GM12874 (cell line): ENCODE measurements at regions not wholly inside any gene's neighbourhood (a gene's known extent, or its start where the extent isn't known, plus 50 kb on each side); places are given as distances from the start of the nearest gene placed in this dataset.

Source experiments
- TF ChIP-seq, protein P1 (sequence below): IDR thresholded peaks from 2 replicates; pipeline ENCODE4 v1.5.1; 2011; ENCODE audit warnings: low read depth, mild to moderate bottlenecking, control low read depth, low read length, moderate library complexity; ENCODE audit not compliant: insufficient read depth

DNA sequence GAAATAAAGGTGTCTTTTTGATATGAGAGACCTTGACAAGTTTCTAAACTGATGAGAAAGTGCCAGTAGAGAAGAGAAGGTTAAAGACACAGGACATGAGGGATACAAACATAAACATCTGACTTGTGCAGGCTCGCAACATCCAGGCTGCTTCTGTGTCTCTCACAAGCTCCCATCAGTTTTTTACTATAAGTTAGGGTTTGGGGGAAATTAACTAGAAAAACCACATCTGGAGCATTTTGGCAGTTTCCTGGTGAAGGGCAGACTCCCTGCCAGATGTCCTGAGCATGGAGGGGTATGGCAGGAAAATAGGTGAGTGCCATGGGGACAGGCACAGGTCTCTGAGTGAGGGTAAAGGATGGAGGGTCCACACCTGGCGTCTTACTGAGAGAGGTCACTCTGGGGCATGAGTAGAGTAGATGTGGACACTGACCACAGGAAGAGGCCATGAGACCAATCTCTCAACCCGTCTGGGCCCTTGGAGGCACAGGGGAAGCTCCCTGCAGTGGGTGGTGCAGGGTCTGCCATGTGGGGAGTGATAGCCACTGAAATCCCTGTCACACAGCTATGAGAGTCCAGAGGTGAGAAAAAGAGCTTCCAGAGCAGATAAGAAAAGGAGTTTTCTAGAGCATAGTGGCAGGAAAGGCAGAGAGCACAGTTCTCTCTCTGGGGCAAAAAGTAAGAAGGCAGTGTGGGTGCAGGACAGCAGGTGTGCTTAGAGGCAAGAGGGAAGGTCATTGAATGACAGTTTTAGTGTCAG is 193.3 kb upstream of the SYNDIG1 start:
- TF ChIP-seq, protein P1, sequence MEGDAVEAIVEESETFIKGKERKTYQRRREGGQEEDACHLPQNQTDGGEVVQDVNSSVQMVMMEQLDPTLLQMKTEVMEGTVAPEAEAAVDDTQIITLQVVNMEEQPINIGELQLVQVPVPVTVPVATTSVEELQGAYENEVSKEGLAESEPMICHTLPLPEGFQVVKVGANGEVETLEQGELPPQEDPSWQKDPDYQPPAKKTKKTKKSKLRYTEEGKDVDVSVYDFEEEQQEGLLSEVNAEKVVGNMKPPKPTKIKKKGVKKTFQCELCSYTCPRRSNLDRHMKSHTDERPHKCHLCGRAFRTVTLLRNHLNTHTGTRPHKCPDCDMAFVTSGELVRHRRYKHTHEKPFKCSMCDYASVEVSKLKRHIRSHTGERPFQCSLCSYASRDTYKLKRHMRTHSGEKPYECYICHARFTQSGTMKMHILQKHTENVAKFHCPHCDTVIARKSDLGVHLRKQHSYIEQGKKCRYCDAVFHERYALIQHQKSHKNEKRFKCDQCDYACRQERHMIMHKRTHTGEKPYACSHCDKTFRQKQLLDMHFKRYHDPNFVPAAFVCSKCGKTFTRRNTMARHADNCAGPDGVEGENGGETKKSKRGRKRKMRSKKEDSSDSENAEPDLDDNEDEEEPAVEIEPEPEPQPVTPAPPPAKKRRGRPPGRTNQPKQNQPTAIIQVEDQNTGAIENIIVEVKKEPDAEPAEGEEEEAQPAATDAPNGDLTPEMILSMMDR = no peak

DNA sequence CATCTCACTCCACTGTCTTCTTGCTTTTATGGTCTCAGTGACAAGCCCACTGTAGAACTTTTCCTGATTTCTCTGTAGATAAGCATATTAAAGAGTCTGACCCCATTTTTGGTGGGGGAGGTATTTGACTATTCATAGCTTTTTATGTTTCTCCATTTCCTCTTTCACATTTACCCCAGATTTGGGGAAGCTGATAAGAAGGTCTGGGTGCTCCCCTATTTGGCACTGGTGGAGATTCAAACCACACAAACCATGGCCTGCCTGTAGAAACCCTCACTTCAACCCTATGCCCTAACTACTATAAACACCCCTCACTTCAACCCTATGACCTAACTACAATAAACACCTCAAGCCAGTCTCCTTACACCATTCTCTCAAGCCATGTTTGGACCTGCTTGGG is 196.2 kb upstream of the SYNDIG1 start:
- TF ChIP-seq, protein P1 = no peak

DNA sequence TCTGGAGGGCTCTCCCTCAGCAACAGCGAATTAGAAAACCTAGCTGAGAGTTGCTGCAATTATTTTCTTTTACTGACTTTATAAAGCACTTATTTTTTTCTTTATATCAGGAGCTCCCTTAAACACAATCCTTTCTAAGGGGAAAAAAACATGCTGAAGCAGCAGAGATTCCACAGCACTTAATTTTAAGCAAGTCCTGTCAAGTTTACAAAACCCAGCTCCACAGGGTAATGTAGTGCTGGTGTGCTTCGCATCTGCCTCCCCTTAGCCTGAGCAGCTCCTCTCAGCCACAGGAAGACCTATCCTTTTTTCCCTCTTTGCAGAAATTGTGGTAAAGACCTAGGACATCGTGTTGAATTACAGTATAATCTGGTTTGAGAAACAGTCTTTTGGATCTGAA is 208.1 kb upstream of the SYNDIG1 start:
- TF ChIP-seq, protein P1 = no peak

DNA sequence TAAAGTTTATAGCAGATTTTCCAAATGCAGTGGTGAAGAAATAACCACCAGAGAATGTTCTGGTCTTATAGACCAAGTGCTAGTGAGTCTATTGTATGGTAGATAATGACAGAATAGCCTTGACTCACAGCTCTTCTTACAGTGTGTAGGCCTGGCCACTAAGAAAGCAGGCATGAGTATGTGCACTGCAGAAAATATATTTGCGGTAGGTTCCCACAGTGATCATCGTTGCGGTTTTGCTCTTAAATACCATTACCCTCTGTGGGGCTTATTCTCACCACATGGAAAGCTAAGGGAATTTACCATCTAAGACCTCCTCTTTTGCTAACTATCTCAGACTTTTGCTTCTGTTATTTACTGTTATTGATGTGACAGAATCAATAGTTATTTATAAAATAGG is 212.3 kb upstream of the SYNDIG1 start:
- TF ChIP-seq, protein P1 = no peak

DNA sequence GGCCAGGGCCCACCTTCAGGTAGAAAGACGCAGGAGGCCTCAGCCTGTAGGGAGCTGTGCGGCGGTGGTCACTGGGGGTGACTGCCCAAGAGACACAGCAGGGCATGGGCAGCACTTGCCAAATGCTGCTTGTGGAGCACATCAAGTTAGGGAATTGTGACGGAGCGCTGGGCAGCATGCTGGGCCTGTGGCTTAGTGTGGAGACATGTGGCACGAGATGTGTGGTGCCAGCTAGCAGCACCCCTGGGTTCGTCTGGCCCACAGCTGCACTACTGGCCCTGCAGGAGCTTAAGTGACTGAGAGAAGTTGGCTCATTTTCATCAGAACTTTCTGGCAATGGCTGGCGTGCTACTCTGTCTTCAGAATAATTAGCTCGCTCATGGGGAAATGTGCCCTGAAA is 213.1 kb upstream of the SYNDIG1 start:
- TF ChIP-seq, protein P1 = no peak

DNA sequence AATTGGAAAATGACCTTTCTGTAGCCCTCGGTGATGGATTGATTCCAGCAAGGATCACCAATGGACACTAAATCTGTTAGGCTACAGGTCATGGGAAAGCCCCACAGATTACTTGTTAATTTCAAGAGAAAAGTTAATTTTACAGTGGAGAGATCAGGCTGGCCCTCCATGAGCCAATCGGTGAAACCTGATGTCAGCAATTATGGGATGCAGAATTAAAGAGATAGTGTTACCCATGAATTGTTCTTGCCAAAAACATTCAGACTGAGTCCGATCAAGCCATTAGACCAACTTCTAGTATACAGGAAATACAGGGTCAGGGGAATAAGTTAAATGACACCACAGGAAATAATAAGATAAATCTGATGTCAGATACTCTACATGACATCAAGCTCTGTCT is 214.9 kb upstream of the SYNDIG1 start:
- TF ChIP-seq, protein P1 = no peak

DNA sequence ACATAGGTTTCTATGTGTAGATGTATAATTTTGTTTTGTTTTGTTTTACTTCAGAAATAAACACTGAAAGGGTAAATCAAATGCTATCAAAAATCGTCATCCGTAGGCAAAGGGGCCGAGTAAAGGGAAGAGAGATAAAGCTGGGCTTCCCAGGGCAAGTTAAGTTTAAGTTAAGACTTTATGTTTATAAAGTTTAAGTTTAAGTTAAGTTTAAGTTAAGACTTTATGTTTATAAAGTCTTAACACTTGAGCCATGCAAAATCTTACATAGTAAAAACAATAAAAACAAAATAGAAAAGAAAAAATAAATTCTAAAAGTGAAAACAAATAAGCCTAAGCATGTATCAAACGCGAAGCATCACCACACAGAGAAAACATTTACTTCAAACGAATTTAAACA is 216.1 kb upstream of the SYNDIG1 start:
- TF ChIP-seq, protein P1 = no peak
